HepG2 (cell line): ENCODE measurements at regions not wholly inside any gene's neighbourhood (a gene's known extent, or its start where the extent isn't known, plus 50 kb on each side); places are given as distances from the start of the nearest gene placed in this dataset.
"Not testable (repeated sequence)": the region's sequence is repeated elsewhere in the genome, so short reads cannot be mapped to it uniquely, and the experiment has no call there.

ENCODE experiments used
- ATAC-seq: fragments of 200-7000 bp; cut with Tn5 transposase; 3 replicates; pipeline ENCODE4 v1.9.1; 2020; ENCODE audit warnings: mild to moderate bottlenecking, moderate library complexity
- BruUV-seq: library from RNA; stranded (reverse); fragments of 400-500 nt; replicated peaks from 2 replicates; lab custom pipeline; 2021; lab: Mats Ljungman, UMichigan
- CTCF ChIA-PET: fragments of 300-600 bp; formaldehyde crosslinking; extraction: SDS; loops from one replicate; lab custom pipeline; 2021; ENCODE audit warnings: low total read pairs, inconsistent platforms, low intra/inter-chr PET ratio; lab: Yijun Ruan, JAX
- POLR2A ChIA-PET: fragments of 350-600 bp; sonication (Branson Sonifier 250); formaldehyde crosslinking; loops from one replicate; lab custom pipeline; 2020; ENCODE audit warnings: antibody characterized with exemption, inconsistent platforms; lab: Yijun Ruan, JAX
- DNase-seq: peaks from one replicate; pipeline ENCODE4 v3.0.0-alpha.2; 2015; ENCODE audit warnings: low spot score
- FAIRE-seq: peaks from 3 replicates; lab custom pipeline; 2011; peaks lifted over from hg19 to GRCh38; lab: Jason Lieb, UNC
- H2AFZ ChIP-seq: one replicate; pipeline ENCODE4 v1.6.1; 2011; ENCODE audit warnings: low read length, inconsistent platforms
- H3K27ac ChIP-seq: fragments of 300-600 bp; 3 replicates; pipeline ENCODE4 v1.8.0; 2011; ENCODE audit warnings: mixed run types, mild to moderate bottlenecking, mixed read lengths, low read length, inconsistent platforms; ENCODE audit not compliant: insufficient read depth; ENCODE audit errors: extremely low read length
- H3K27me3 ChIP-seq, 2 experiments: fragments of 200-600 bp in 1 of 2; 2 replicates in 1 of 2; 3 replicates in 1 of 2; pipeline versions ENCODE4 v1.6.0 to v1.8.0; 2011; ENCODE audit warnings: low read length in 2 of 2, mild to moderate bottlenecking in 2 of 2, moderate library complexity in 2 of 2, inconsistent platforms in 1 of 2; ENCODE audit not compliant: insufficient read depth in 2 of 2, control insufficient read depth in 1 of 2
- H3K36me3 ChIP-seq, 2 experiments: fragments of 200-600 bp in 1 of 2; replicated peaks in 1 of 2; 2 replicates in 1 of 2; 3 replicates in 1 of 2; pipeline versions ENCODE4 v1.5.1 to v1.8.0; 2011; ENCODE audit warnings: low read length in 2 of 2, inconsistent platforms in 1 of 2; ENCODE audit not compliant: insufficient read depth in 2 of 2, control insufficient read depth in 1 of 2
- H3K4me1 ChIP-seq: 2 replicates; pipeline ENCODE4 v1.5.1; 2012; ENCODE audit warnings: low read length, inconsistent platforms; ENCODE audit not compliant: insufficient read depth
- H3K4me2 ChIP-seq: 2 replicates; pipeline ENCODE4 v1.6.0; 2011; ENCODE audit warnings: low read depth, low read length, inconsistent platforms
- H3K4me3 ChIP-seq, 3 experiments: fragments of 200-600 bp in 1 of 3; sonication (generic), shearing (Covaris generic) in 1 of 3; replicated peaks in 1 of 3; 2 replicates each; pipeline ENCODE4 v1.5.1; 2011 to 2016; ENCODE audit warnings: low read length in 3 of 3, inconsistent platforms in 2 of 3, low read depth in 2 of 3, mild to moderate bottlenecking in 2 of 3, control low read depth in 1 of 3, mixed read lengths in 1 of 3; ENCODE audit not compliant: insufficient read depth in 1 of 3
- H3K79me2 ChIP-seq: one replicate; pipeline ENCODE4 v1.6.1; 2011; ENCODE audit warnings: low read length, inconsistent platforms; ENCODE audit not compliant: insufficient read depth
- H3K9ac ChIP-seq: 2 replicates; pipeline ENCODE4 v1.6.0; 2011; ENCODE audit warnings: mild to moderate bottlenecking, low read depth, low read length, inconsistent platforms; ENCODE audit not compliant: insufficient read depth
- H3K9me3 ChIP-seq: 2 replicates; pipeline ENCODE4 v1.5.1; 2012; ENCODE audit warnings: mild to moderate bottlenecking, low read length
- H4K20me1 ChIP-seq: 2 replicates; pipeline ENCODE4 v1.6.0; 2011; ENCODE audit warnings: inconsistent platforms, mild to moderate bottlenecking, low read length, moderate library complexity; ENCODE audit not compliant: insufficient read depth
- DZIP1 ChIP-seq: sonication (generic); formaldehyde crosslinking; IDR thresholded peaks from 2 replicates; pipeline ENCODE4 v1.5.0; 2020; ENCODE audit warnings: mild to moderate bottlenecking, missing genetic modification reagents
- HDAC2 ChIP-seq: sonication (generic); formaldehyde crosslinking; IDR thresholded peaks from 2 replicates; pipeline ENCODE4 v1.4.0; 2020; ENCODE audit warnings: missing genetic modification reagents
- NONO ChIP-seq, 2 experiments: fragments of 450-650 bp in 1 of 2; sonication (generic) in 1 of 2; formaldehyde crosslinking in 1 of 2; IDR thresholded peaks in 1 of 2; conservative IDR thresholded peaks in 1 of 2; 2 replicates each; pipeline versions ENCODE4 v1.6.1 to v1.8.0; 2017 to 2022; ENCODE audit warnings: mild to moderate bottlenecking in 1 of 2, missing genetic modification reagents in 1 of 2, moderate library complexity in 1 of 2
- STAG1 ChIP-seq: sonication (generic); formaldehyde crosslinking; IDR thresholded peaks from 2 replicates; pipeline ENCODE4 v1.4.0; 2020; ENCODE audit warnings: missing genetic modification reagents
- ZNF30 ChIP-seq: sonication (generic); formaldehyde crosslinking; IDR thresholded peaks from 2 replicates; pipeline ENCODE4 v1.5.0; 2020; ENCODE audit warnings: mild to moderate bottlenecking, missing genetic modification reagents
- ZNF33B ChIP-seq: sonication (generic); formaldehyde crosslinking; IDR thresholded peaks from 2 replicates; pipeline ENCODE4 v1.5.1; 2020; ENCODE audit warnings: mild to moderate bottlenecking, missing genetic modification reagents
- ZNF770 ChIP-seq: sonication (generic); formaldehyde crosslinking; IDR thresholded peaks from 2 replicates; pipeline ENCODE4 v1.5.0; 2020; ENCODE audit warnings: mild to moderate bottlenecking, missing genetic modification reagents
- WGBS: methylation state at CpG from one replicate; pipeline ENCODE4 v1.1.6; 2017; ENCODE audit warnings: low lambda C conversion rate; 5-methylcytosine and 5-hydroxymethylcytosine counted together
- in situ Hi-C: cut with HindIII; loops from 2 replicates; pipeline ENCODE4 v1.10.0; 2017; ENCODE audit warnings: low pct_unique_long_range_greater_than_20kb; ENCODE audit not compliant: extremely low pct_ligation_motif_present
- intact Hi-C: fragments of 100-400 bp; cut with micrococcal nuclease; formaldehyde crosslinking; loops from one replicate; pipeline ENCODE4 v1.10.0; 2022; ENCODE audit not compliant: unreplicated experiment
- TF ChIP-seq, protein P1 (sequence below): sonication (generic); formaldehyde crosslinking; IDR thresholded peaks from 2 replicates; pipeline ENCODE4 v1.5.0; 2020; ENCODE audit warnings: missing genetic modification reagents
- TF ChIP-seq, protein P2 (sequence below): sonication (generic); formaldehyde crosslinking; IDR thresholded peaks from 2 replicates; pipeline ENCODE4 v1.5.1; 2020; ENCODE audit warnings: mild to moderate bottlenecking, missing genetic modification reagents, moderate library complexity
- TF ChIP-seq, protein P3 (sequence below): sonication (generic); formaldehyde crosslinking; IDR thresholded peaks from 2 replicates; pipeline ENCODE4 v1.4.0; 2020; ENCODE audit warnings: missing genetic modification reagents

GRCh38 chr20:30723934-30724687 lies 533.4 kb upstream of the DEFB115 start:
- H3K27ac ChIP-seq; H3K4me1 ChIP-seq; H4K20me1 ChIP-seq; H3K9ac ChIP-seq; H3K27me3 ChIP-seq; POLR2A ChIA-PET; in situ Hi-C loops; FAIRE-seq; H2AFZ ChIP-seq; BruUV-seq; H3K79me2 ChIP-seq; intact Hi-C loops; H3K9me3 ChIP-seq; CTCF ChIA-PET; H3K36me3 ChIP-seq; TF ChIP-seq NONO (IDR thresholded peaks at IDR 0.05): not testable (repeated sequence)
- H3K4me3 ChIP-seq, result peak overlapping the region; percentile 41 to 73 (median 48); a peak in 5 of 6 replicates
- ATAC-seq (peak; percentile 61), DNase-seq (peak; percentile 61)
- 26% methylated on average over 49 of the region's 51 CpGs for WGBS
- H3K4me2 ChIP-seq, result peak overlapping the region; percentile 75
- TF ChIP-seq, protein P1, sequence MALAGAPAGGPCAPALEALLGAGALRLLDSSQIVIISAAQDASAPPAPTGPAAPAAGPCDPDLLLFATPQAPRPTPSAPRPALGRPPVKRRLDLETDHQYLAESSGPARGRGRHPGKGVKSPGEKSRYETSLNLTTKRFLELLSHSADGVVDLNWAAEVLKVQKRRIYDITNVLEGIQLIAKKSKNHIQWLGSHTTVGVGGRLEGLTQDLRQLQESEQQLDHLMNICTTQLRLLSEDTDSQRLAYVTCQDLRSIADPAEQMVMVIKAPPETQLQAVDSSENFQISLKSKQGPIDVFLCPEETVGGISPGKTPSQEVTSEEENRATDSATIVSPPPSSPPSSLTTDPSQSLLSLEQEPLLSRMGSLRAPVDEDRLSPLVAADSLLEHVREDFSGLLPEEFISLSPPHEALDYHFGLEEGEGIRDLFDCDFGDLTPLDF (CRISPR knock-in tag), result peak; percentile 69; the same call in 1 of the 2 replicates
- TF ChIP-seq ZNF33B (CRISPR knock-in tag) (0 out of 2 replicates have a peak, but pooled peaks have one; percentile 33), NONO (CRISPR knock-in tag; conservative IDR thresholded peaks at IDR 0.05) (0 out of 2 replicates have a peak, but pooled peaks have one; percentile 29), DZIP1 (peak; percentile 62; the same call in 1 of the 2 replicates), STAG1 (CRISPR knock-in tag) (peak; percentile 44), HDAC2 (CRISPR knock-in tag) (0 out of 2 replicates have a peak, but pooled peaks have one; percentile 25), ZNF770 (CRISPR knock-in tag) (peak; percentile 49; the same call in 1 of the 2 replicates), ZNF30 (CRISPR knock-in tag) (0 out of 2 replicates have a peak, but pooled peaks have one; percentile 71)
- TF ChIP-seq, protein P2, sequence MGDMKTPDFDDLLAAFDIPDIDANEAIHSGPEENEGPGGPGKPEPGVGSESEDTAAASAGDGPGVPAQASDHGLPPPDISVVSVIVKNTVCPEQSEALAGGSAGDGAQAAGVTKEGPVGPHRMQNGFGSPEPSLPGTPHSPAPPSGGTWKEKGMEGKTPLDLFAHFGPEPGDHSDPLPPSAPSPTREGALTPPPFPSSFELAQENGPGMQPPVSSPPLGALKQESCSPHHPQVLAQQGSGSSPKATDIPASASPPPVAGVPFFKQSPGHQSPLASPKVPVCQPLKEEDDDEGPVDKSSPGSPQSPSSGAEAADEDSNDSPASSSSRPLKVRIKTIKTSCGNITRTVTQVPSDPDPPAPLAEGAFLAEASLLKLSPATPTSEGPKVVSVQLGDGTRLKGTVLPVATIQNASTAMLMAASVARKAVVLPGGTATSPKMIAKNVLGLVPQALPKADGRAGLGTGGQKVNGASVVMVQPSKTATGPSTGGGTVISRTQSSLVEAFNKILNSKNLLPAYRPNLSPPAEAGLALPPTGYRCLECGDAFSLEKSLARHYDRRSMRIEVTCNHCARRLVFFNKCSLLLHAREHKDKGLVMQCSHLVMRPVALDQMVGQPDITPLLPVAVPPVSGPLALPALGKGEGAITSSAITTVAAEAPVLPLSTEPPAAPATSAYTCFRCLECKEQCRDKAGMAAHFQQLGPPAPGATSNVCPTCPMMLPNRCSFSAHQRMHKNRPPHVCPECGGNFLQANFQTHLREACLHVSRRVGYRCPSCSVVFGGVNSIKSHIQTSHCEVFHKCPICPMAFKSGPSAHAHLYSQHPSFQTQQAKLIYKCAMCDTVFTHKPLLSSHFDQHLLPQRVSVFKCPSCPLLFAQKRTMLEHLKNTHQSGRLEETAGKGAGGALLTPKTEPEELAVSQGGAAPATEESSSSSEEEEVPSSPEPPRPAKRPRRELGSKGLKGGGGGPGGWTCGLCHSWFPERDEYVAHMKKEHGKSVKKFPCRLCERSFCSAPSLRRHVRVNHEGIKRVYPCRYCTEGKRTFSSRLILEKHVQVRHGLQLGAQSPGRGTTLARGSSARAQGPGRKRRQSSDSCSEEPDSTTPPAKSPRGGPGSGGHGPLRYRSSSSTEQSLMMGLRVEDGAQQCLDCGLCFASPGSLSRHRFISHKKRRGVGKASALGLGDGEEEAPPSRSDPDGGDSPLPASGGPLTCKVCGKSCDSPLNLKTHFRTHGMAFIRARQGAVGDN (CRISPR knock-in tag), result peak; percentile 76
- TF ChIP-seq, protein P3, sequence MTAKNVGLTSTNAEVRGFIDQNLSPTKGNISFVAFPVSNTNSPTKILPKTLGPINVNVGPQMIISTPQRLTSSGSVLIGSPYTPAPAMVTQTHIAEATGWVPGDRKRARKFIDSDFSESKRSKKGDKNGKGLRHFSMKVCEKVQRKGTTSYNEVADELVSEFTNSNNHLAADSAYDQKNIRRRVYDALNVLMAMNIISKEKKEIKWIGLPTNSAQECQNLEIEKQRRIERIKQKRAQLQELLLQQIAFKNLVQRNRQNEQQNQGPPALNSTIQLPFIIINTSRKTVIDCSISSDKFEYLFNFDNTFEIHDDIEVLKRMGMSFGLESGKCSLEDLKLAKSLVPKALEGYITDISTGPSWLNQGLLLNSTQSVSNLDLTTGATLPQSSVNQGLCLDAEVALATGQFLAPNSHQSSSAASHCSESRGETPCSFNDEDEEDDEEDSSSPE, result peak; percentile 54; the same call in 1 of the 2 replicates
